ENCODE measurements at regions not wholly inside any gene's neighbourhood (a gene's known extent, or its start where the extent isn't known, plus 50 kb on each side); places are given as distances from the start of the nearest gene placed in this dataset.

DNA sequence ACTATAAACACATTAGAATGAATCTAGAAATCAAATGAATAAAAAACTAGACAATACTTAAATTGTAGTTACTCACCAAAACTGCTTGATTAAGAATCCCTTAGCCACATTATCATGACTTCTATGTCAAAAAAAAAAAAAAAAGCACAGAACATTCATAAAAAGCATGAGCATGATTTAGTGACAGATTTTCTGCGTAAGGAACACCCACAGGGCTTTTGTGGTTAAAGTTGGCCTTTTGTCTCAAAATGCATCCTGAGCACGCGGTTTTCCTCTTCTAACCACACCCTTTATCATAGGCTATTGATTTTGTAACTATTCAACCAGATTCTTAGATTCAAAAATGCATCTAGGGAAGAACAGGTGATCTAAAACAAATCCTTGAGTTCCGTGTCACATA, 334.0 kb upstream of the NR2F2 start:
- no peak overlapping the region for H2AFZ ChIP-seq (ENCODE audit: low read length)
- H3K9me3 ChIP-seq (ENCODE audit: low read length) = no peaks in the 10 kb centered on the region
- TF ChIP-seq EZH2 (IDR thresholded peaks at IDR 0.05; ENCODE audit: borderline replicate concordance, low read length) (no peak), CTCF (IDR thresholded peaks at IDR 0.05; ENCODE audit: low read length) (no peak)
- H3K4me3 ChIP-seq (ENCODE audit: low read depth, low read length, poor library complexity, severe bottlenecking) = no peak overlapping the region
- no peak overlapping the region for H3K9ac ChIP-seq (ENCODE audit: low read length)
- no peaks in the 10 kb centered on the region for H3K27me3 ChIP-seq (ENCODE audit: insufficient read depth, low read length)
- no peaks in the 10 kb centered on the region for H3K9me2 ChIP-seq (ENCODE audit: low read depth, low read length)
- H3K4me2 ChIP-seq (ENCODE audit: low read length) = no peak overlapping the region
- H3K79me2 ChIP-seq (ENCODE audit: insufficient read depth, low read length) = no peaks in the 10 kb centered on the region
- H3K4me1 ChIP-seq (ENCODE audit: insufficient read depth, low read length, severe bottlenecking) = no peaks in the 10 kb centered on the region
- no peaks in the 10 kb centered on the region for H3F3A ChIP-seq (ENCODE audit: insufficient read depth, low read length)
- no peak overlapping the region for H3K27ac ChIP-seq (ENCODE audit: low read depth, low read length, poor library complexity, severe bottlenecking)
- H3K36me3 ChIP-seq (ENCODE audit: insufficient read depth, low read length) = no peaks in the 10 kb centered on the region
- H4K20me1 ChIP-seq (ENCODE audit: insufficient read depth, low read length) = no peaks in the 10 kb centered on the region

DNA sequence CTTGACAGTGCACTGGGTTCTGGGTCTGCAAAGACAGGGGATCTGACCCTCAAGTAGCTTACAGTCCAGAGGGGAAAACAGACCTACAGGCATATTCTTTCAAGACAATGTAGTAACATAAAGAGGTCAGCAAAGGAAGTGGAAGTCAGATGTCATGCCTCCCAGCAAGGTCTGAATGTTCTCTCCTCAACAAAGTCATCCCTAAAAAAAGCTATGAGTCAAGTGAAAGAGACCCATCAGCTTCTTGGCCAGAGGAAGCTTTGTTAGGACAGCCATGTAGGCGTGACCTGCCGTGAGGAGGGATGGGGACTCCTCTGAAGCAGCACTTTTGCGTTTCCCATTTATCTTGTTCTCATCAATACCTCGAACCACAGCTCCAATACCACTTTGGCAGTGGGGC, 331.6 kb upstream of the NR2F2 start:
- Histone ChIP-seq H3K4me2 (ENCODE audit: low read length) (no peak overlapping the region), H3K9me3 (ENCODE audit: low read length) (no peaks in the 10 kb centered on the region), H3K27me3 (ENCODE audit: insufficient read depth, low read length) (no peaks in the 10 kb centered on the region), H3K36me3 (ENCODE audit: insufficient read depth, low read length) (no peaks in the 10 kb centered on the region), H3F3A (ENCODE audit: insufficient read depth, low read length) (no peaks in the 10 kb centered on the region), H3K27ac (ENCODE audit: low read depth, low read length, poor library complexity, severe bottlenecking) (no peak overlapping the region), H3K9ac (ENCODE audit: low read length) (no peak overlapping the region), H3K79me2 (ENCODE audit: insufficient read depth, low read length) (no peaks in the 10 kb centered on the region), H4K20me1 (ENCODE audit: insufficient read depth, low read length) (no peaks in the 10 kb centered on the region), H3K4me3 (ENCODE audit: low read depth, low read length, poor library complexity, severe bottlenecking) (no peak overlapping the region), H3K9me2 (ENCODE audit: low read depth, low read length) (no peaks in the 10 kb centered on the region), H3K4me1 (ENCODE audit: insufficient read depth, low read length, severe bottlenecking) (no peaks in the 10 kb centered on the region), H2AFZ (ENCODE audit: low read length) (no peak overlapping the region)
- no peak for TF ChIP-seq EZH2 (IDR thresholded peaks at IDR 0.05; ENCODE audit: borderline replicate concordance, low read length)
- no peak for TF ChIP-seq CTCF (IDR thresholded peaks at IDR 0.05; ENCODE audit: low read length)

- Histone ChIP-seq H3K27me3 (ENCODE audit: insufficient read depth, low read length) (no peaks in the 10 kb centered on the region), H3K9ac (ENCODE audit: low read length) (no peak overlapping the region), H3K27ac (ENCODE audit: low read depth, low read length, poor library complexity, severe bottlenecking) (no peak overlapping the region), H3F3A (ENCODE audit: insufficient read depth, low read length) (no peaks in the 10 kb centered on the region), H3K4me1 (ENCODE audit: insufficient read depth, low read length, severe bottlenecking) (no peaks in the 10 kb centered on the region), H3K36me3 (ENCODE audit: insufficient read depth, low read length) (no peaks in the 10 kb centered on the region), H4K20me1 (ENCODE audit: insufficient read depth, low read length) (no peaks in the 10 kb centered on the region), H3K9me2 (ENCODE audit: low read depth, low read length) (no peaks in the 10 kb centered on the region), H3K79me2 (ENCODE audit: insufficient read depth, low read length) (no peaks in the 10 kb centered on the region), H3K9me3 (ENCODE audit: low read length) (no peaks in the 10 kb centered on the region), H2AFZ (ENCODE audit: low read length) (no peak overlapping the region), H3K4me3 (ENCODE audit: low read depth, low read length, poor library complexity, severe bottlenecking) (no peak overlapping the region), H3K4me2 (ENCODE audit: low read length) (no peak overlapping the region)
- TF ChIP-seq CTCF (IDR thresholded peaks at IDR 0.05; ENCODE audit: low read length) = no peak
- TF ChIP-seq EZH2 (IDR thresholded peaks at IDR 0.05; ENCODE audit: borderline replicate concordance, low read length) = no peak
Observed at GRCh38 chr15:96002890-96003859, 327.3 kb upstream of the NR2F2 start.
